Mammary epithelial cell (primary cell): ENCODE measurements at regions not wholly inside any gene's neighbourhood (a gene's known extent, or its start where the extent isn't known, plus 50 kb on each side); places are given as distances from the start of the nearest gene placed in this dataset.

Experiments
- CTCF ChIP-seq, 2 donors: IDR thresholded peaks in 1 of 2; conservative IDR thresholded peaks in 1 of 2; 2 replicates each; pipeline ENCODE4 v1.5.1; 2011 to 2012; ENCODE audit warnings: inconsistent platforms in 2 of 2, low read length in 2 of 2, mild to moderate bottlenecking in 2 of 2, control low read depth in 1 of 2, low read depth in 1 of 2; ENCODE audit not compliant: insufficient read depth in 1 of 2; ENCODE audit errors: extremely low read depth in 1 of 2
- EZH2 ChIP-seq: IDR thresholded peaks from 2 replicates; pipeline ENCODE4 v1.6.1; 2012; ENCODE audit warnings: low read length, inconsistent platforms, borderline replicate concordance

GRCh38 chr13:87923753-87924152 lies 252.6 kb downstream of the SLITRK5 start:
- TF ChIP-seq CTCF (conservative IDR thresholded peaks at IDR 0.05 in 1 of 2, IDR thresholded peaks at IDR 0.05 in 1 of 2; ENCODE audit: extremely low read depth in 1 of 2, insufficient read depth in 1 of 2, low read depth in 1 of 2, low read length in 2 of 2) (no peak), EZH2 (no peak)
